GM18520 (cell line): ENCODE measurements at regions not wholly inside any gene's neighbourhood (a gene's known extent, or its start where the extent isn't known, plus 50 kb on each side); places are given as distances from the start of the nearest gene placed in this dataset.
"Not testable (repeated sequence)": the region's sequence is repeated elsewhere in the genome, so short reads cannot be mapped to it uniquely, and the experiment has no call there.

Source experiments
- ATAC-seq: cut with Tn5 transposase; IDR thresholded peaks from one replicate; pipeline ENCODE4 v1.9.1; 2021; ENCODE audit not compliant: unreplicated experiment

DNA sequence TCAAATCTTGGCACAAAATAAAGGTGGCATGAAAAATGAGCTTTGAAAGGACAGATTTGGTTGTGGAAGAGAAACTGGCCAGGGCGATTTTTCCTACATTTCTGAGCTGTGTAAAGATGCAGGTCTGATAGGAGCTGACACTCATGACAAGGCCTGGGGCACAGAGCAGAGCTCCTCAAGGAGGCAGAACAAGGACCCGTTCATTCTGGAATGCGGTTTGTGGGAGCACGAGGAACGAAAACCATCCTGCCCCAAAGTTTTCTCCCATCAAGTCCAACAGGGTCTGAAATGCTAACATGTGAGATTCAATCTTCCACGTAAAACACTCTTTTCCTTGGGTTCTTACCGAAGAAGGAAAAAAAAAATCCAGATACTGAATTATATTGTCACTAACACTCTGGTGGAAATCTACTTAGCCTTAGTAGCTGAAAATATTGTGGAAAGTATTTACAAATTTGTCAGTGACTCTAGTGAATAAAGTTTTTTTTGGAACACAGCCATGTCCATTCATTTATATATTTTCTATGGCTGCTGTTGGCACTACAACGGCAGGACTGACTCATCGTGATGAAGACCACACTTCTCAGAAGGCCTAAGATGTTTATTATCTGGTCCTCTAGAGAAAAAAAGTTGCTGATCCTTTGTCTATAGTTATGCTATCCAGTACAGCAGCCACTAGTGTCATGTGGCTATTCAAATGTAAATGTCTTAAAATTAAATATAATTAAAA, 215.7 kb downstream of the BAMBI start:
- ATAC-seq, result no peak

DNA sequence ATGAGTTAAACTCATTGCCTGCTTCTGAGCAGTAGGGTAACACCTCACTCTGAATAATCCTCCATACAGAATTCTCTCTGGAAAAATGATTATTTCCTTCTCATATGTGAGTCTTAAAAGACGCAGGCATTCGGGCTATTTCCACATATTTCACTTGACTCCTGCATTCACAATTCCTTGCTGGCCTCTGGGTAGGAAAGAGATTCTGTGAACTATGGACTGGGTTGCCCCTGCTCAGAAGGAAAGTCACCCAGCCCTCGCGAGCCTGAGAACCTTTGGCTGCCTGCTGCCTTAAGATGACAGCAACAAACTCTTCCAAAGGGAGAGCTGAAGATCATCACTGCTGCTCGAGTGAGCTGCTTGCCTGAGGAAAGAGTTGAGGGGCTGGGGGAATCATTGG, 216.8 kb downstream of the BAMBI start:
- no peak for ATAC-seq

DNA sequence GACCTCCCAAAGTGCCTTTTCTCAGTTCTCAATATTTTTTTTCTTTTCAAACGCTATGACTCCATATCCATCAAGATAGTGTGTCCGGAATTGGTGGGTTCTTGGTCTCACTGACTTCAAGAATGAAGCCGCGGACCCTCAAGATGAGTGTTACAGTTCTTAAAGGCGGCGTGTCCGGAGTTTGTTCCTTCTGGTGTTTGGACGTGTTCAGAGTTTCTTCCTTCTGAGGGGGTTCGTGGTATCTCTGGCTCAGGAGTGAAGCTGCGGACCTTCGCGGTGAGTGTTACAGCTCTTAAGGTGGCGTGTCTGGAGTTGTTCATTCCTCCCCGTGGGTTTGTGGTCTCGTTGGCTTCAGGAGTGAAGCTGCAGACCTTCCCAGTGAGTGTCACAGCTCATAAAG, 218.3 kb downstream of the BAMBI start:
- ATAC-seq, result not testable (repeated sequence)

DNA sequence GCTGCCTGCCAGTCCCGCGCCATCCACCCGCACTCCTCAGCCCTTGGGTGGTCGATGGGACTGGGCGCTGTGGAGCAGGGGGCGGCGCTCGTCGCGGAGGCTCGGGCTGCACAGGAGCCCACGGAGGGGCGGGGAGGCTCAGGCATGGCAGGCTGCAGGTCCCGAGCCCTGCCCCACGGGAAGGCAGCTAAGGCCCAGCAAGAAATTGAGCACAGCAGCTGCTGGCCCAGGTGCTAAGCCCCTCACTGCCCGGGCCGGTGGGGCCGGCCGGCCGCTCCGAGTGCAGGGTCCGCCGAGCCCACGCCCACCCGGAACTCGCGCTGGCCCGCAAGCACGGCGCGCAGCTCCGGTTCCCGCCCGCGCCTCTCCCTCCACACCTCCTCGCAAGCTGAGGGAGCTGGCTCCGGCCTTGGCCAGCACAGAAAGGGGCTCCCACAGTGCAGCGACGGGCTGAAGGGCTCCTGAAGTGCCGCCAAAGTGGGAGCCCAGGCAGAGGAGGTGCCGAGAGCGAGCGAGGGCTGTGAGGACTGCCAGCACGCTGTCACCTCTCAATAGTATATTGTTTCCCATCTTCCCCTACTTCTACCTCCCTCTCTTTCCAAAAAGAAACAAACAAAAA, 219.6 kb downstream of the BAMBI start:
- not testable (repeated sequence) for ATAC-seq

DNA sequence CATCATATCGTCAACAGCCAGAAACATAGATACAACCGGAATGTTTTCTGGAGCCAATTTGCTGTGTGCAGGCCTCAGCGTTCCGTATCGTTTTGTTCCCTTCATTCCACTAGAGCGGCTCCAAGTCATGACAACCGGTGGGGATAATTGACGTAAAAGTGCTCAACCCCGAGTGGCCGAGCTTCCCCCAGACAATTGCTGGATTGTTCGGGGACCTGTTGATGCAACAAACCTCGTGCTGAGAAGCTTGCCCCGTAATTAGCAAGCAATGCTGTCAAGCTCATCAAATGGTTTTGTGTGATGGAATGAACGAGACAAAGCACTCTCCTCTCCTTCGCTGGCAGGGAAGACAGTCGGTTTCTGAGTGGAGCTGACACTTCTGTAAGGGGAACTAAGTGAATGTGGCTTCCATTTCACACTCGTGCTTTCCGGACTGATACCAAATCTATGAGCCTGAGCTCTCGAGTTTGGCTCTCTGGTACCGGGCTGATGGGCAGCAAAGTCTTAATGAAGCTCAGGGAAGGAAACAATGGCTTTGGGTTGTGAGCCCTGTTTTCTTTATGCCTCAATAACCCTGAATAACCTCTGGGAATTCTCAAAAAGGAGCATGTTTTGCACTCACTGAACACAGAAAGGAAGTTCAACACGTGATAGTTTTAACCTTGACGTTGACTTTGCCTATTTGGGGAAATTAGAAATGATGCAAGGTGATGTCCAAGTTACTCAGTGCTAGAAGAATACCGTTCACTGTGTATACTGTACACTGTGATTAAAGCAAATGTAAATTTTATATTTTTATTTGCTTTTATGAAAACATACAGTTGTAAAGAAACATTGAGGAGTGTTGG, 220.5 kb downstream of the BAMBI start:
- no peak for ATAC-seq

DNA sequence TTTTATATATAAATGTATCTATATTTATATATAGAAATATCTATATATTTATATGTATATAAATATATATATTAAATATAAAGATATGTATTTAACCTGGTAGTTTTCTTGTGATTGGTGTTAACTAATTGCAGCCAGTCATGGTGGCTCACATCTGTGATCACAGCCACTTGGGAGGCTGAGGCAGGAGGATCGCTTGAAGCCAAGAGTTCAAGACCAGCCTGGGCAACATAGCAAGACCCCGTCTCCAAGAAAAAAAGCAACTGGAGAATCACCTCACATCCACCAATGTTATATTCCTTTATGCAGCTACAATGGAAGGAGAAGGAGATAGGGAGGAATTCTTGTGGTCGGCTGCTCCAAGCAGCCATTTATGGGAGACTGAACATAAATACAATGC, 224.9 kb downstream of the BAMBI start:
- ATAC-seq, result no peak

DNA sequence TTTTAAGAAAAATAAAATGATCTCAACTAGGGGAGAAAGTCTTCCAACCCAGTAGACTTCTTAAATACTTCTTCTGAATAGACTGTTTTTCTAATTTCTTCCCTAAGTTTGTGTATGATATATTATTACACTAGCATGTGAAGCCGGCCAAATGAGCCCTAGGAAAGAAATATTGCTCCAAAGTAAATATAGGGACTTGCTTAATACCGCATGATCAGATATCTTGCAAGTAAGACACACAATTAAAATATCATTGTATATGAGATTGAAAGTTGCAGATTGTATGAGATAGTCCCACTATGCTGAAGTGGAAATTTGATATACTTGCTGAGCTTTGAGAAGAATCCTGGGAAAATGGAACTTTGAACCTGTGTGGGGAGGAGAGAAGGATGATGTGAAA, 225.7 kb downstream of the BAMBI start:
- no peak for ATAC-seq

DNA sequence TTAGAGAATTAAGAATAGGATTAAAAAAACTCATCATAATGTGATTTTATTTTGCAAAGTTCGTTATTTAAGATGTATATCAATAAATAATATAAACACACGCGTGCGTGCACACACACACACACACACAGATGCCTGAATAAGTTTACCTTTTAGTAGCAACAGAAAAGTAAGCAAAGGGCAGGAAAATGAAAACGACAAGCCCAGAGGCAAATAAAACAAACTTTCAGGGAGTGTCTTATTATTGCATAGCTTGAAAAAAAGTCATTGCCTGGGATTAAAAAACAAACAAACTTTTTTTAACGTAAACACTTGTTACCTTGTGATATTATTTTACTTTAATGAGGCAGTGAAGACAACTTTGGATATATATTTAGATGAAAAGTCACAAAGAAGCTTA, 226.4 kb downstream of the BAMBI start:
- no peak for ATAC-seq

DNA sequence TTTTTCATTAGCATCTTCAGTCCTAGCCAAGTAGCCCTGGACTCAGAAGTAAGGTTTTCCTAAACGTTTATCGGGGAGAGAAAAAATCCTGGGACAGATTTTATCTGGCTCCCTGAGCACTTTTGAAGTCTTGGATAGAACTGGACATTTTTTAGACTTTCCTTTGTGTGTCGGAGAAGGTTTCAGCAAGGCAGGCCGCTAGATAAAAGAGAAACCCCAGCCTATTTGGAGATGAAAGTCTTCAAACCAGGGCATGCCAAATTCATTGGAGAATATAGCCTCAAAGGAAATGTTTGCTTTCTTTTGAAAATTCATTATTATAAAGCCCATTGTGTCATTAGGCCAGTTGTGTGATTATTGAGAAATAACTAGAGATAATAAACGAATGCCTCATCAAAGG, 228.1 kb downstream of the BAMBI start:
- ATAC-seq, result no peak

DNA sequence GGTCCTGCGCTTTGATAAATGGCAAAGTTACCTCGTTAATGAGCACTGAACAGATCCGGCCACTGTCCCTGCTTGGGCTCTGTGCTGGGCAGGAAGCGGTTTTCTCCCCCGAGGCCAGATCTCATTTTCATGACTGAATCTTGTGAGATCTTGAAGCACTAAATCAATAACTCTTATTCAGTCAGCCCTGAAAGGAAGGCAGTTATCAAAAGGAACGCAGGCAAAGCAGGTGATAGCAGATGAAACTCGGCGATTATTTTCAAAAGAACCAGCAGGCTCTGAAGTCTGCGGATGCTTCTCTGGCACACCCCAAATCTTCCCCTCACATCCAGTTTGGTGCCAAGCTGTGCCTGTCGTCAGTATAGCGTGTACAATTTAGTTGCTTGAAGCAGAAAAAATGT, 228.7 kb downstream of the BAMBI start:
- no peak for ATAC-seq

DNA sequence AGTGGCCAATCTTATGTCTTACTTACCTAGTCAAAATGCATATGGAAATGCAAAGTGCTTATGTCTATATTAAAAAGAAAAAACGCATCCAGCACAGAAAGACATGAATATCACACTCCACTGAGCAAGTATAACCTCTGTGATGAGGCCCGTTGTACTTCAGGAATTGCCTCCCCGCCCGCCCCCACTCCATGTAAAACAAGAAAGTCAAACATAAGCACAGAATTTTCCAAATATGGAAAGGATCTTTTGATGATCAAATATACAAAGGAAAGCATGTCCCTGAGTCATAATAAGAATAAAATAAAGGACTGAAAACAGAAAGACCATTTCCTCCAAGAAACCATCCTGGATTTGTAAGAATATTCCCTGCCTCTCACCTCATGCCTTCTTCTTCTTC, 229.1 kb downstream of the BAMBI start:
- no peak for ATAC-seq

DNA sequence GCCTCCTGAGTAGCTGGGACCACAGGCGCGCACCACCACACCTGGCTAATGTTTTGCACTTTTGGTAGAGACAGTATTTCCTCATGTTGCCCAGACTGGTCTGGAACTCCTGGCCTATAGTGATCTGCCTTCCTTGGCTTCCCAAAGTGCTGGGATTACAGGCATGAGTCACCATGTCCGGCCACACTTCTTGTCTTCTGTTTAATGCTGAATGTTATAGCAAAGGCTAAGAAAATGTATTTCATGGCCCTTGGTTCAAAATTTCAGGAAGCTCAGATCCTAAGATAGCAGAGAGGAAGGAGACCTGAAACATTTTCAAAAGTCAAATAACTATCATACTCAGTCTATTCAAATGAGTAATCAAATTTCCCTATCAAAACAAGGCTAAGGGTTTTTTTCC, 229.6 kb downstream of the BAMBI start:
- no peak for ATAC-seq

DNA sequence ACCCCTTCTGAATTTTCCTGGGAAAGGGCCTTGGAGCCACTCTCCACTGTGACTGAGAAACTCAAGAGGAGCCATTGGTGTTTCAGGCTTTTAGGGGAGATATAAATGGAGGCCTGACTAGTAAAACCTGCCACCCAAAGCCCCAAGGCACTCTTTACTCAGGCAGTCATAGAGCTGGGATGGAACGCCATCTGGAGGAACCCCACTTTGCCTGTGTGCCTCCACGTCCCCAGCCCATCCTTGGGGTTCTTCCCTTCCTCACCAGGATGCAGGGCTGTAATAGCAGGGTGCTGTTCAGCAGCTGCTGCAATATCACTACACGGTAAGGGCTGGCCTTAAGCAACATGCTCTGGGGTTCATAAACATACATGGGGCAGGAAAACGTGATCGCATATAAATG, 232.6 kb downstream of the BAMBI start:
- no peak for ATAC-seq

DNA sequence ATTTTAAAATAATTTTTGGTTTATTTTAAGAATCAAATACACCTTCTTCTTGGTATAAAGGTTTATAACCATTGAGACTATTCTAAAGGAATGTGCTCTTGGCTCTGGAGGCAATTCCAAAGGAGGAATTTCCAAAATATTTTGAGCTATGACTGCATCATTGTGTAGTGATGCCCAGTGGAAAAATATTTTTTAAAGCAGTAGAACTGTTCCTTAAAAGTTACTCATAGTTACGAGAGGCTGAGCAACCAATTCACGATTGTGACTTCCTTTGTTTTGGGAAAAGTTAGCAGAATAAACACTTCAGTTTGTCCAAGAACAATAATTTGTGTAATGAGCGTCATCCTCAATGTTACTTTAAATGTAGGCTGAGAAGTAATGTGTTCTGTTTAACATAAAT, 233.6 kb downstream of the BAMBI start:
- no peak for ATAC-seq

DNA sequence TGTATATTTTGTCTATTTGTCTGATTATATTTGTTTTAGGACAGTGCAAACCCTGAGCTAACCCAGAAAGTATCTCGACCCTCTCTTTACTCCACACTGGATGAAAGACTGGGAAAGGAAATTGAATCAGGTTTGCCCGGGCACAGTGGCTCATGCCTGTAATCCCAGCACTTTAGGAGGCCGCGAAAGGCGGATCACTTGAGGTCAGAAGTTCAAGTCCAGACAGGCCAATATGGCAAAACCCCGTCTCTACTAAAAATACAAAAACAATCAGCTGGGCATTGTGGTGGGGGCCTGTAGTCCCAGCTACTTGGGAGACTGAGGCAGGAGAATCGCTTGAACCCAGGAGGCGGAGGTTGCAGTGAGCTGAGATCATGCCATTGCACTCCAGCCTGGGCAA, 234.2 kb downstream of the BAMBI start:
- ATAC-seq, result not testable (repeated sequence)

DNA sequence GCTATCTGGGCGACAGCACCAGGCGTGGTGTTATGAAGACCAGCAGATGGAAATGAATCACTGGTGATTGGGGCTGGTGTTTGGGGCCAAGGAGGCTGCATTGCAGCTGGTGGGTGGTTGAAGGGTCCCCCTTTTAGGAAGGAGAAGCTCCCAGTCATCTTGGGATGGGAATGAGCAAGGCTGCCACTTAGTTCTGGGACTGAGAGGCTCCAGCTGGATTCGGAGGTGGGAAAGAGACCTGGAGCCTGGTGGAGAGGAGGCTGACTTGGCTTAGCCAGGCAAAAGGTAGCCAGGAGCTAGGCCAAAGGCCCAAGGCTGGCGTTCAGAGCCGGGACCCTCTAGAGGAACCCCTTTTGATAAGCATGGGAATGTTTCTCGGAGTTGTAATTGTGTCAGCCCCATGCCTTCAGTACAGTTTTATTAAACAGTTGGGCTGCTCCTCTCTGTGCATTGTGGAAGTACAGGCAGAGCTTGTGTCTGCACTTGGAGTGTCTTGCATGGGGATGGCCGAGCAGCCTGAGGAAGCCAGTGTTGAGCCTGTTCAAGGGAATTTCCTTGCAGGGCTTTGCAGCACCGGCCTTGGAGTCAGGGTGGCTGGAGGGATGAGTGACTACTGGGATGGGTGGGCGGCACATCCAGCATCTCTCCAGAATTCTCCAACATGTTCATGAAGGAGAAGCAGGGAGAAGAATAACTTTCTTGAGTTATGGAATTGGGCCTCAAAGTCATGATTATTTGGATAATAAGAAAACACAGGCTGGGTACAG, 234.9 kb downstream of the BAMBI start:
- ATAC-seq, result no peak

DNA sequence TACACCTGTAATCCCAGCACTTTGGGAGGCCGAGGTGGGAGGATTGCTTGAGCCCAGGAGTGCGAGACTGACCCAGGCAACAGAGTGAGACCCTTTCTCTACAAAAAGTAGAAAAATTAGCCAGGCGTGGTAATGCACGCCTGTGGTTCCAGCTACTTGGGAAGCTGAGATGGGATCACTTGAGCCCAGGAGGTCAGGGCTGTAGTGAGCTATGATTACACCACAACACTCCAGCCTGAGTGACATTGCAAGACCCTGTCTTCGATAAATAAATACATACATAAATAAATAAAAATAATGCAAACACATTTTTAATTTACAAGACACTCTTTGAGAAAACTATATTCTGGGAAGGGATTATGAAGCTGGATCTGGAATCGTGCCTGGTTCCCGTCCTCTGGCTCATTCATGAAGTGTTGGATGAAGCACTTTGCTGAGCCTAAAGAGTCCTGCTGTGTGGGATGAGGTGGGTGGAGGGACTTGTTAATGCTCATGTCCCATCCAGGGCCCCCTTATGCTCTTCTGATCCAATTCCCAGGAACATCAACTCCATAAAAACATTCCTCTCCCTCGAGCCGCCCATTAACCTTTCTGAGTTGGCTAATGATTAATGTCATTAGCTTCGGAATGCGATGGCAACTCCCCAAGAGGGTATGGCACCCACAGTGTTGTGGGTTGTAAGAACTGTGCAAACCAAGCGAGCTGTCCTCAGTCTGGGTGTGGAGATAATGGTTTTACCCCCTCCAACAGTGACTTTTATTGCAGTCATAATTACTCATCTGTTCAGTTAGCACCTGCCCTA, 236.3 kb downstream of the BAMBI start:
- ATAC-seq, result no peak

DNA sequence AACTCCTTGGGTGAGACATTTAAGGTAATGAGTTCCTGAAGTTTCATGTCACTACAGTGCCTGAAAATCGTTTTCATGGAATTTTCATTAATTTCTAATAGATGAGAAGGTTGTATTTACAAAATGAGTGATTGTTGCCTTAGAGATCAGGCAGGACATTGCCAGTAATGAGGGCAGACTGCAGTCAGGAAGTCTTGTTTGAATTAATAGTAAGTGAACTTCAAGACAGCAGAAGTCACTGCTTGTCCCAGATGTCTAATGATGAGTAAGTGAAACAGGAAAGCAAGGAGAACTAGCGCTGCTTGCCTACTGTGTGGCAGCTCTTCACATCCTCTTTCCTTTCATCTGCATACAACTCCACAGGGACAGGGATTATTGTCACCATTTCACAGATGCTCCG, 237.4 kb downstream of the BAMBI start:
- no peak for ATAC-seq

DNA sequence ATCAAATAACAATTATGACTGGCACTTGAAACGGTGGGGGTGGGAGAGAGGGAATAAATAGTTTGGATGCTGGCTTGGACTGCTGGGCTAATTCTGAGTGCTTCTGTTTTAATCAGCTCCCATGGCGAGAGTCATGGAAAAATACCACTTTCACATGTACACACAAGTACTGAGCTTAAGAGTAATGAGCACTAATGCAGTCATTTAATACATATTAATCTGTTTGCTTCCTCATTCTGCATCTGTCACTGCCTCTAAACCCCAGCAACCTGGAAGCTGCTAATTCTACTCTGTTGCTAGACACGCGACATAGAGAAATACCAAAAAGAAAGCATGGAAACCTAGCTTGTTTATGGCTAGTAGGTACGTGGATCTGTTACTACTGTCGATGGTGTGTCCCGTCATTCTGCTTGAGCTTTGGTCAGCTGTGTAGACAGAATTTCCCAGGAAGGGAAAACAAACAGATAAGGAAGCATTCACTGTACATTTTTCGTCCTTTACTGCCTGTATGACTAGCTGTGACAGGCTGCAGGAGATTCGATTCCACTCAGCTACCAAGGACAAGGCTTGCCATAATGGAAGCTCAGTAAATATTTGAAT, 238.8 kb downstream of the BAMBI start:
- no peak for ATAC-seq

DNA sequence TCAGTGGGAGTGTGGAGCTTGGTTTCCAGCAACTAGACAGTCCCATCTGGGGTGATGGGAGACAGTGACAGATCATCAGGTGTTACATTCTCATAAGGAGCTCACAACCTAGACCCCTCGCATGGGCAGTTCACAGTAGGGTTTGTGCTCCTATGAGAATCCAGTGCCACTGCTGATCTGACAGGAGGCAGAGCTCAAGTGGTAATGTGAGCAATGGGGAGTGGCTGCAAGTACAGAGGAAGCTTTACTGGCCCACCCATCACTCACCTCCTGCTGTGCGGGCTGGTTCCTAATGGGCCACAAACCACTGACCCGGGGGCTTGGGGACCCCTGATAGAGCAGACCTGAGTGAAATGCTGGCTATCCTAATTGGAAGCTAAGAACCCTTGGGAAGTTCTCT, 242.8 kb downstream of the BAMBI start:
- no peak for ATAC-seq
